ENCODE measurements at regions not wholly inside any gene's neighbourhood (a gene's known extent, or its start where the extent isn't known, plus 50 kb on each side); places are given as distances from the start of the nearest gene placed in this dataset.

- peak; percentile 59 for DNase-seq (ENCODE audit: low read depth)
- peak; percentile 50 for TF ChIP-seq CTCF (conservative IDR thresholded peaks at IDR 0.05; ENCODE audit: control insufficient read depth, insufficient read depth, low read depth, low read length)
- H3K4me3 ChIP-seq (ENCODE audit: control insufficient read depth, low read depth, low read length) = no peak overlapping the region
These were observed 133.7 kb downstream of the AEBP2 start for GRCh38 chr12:19572920-19573558.

GRCh38 chr12:19573866-19574265 is 134.6 kb downstream of the AEBP2 start:
- DNase-seq (ENCODE audit: low read depth) = no peak
- no peak overlapping the region for H3K4me3 ChIP-seq (ENCODE audit: control insufficient read depth, low read depth, low read length)
- TF ChIP-seq CTCF (conservative IDR thresholded peaks at IDR 0.05; ENCODE audit: control insufficient read depth, insufficient read depth, low read depth, low read length) = no peak

GRCh38 chr12:19574601-19575000 is 135.3 kb downstream of the AEBP2 start:
- H3K4me3 ChIP-seq (ENCODE audit: control insufficient read depth, low read depth, low read length) = no peak overlapping the region
- peak; percentile 9 for TF ChIP-seq CTCF (conservative IDR thresholded peaks at IDR 0.05; ENCODE audit: control insufficient read depth, insufficient read depth, low read depth, low read length)
- DNase-seq (ENCODE audit: low read depth) = no peak

GRCh38 chr12:19575337-19576243 is 136.3 kb downstream of the AEBP2 start:
- no peak for TF ChIP-seq CTCF (conservative IDR thresholded peaks at IDR 0.05; ENCODE audit: control insufficient read depth, insufficient read depth, low read depth, low read length)
- peak; percentile 60 for DNase-seq (ENCODE audit: low read depth)
- H3K4me3 ChIP-seq (ENCODE audit: control insufficient read depth, low read depth, low read length) = no peak overlapping the region

GRCh38 chr12:19576506-19577280 is 137.4 kb downstream of the AEBP2 start:
- H3K4me3 ChIP-seq (ENCODE audit: control insufficient read depth, low read depth, low read length) = no peak overlapping the region
- no peak for TF ChIP-seq CTCF (conservative IDR thresholded peaks at IDR 0.05; ENCODE audit: control insufficient read depth, insufficient read depth, low read depth, low read length)
- no peak for DNase-seq (ENCODE audit: low read depth)

- H3K4me3 ChIP-seq (ENCODE audit: control insufficient read depth, low read depth, low read length) = no peak overlapping the region
- DNase-seq (ENCODE audit: low read depth) = no peak
- no peak for TF ChIP-seq CTCF (conservative IDR thresholded peaks at IDR 0.05; ENCODE audit: control insufficient read depth, insufficient read depth, low read depth, low read length)
These were observed 137.9 kb downstream of the AEBP2 start for GRCh38 chr12:19577281-19577530.
